ENCODE measurements at regions not wholly inside any gene's neighbourhood (a gene's known extent, or its start where the extent isn't known, plus 50 kb on each side); places are given as distances from the start of the nearest gene placed in this dataset.
A peak's percentile ranks its signal among the peaks of the same experiment; 100 is the strongest.

- no peak for DNase-seq
These were observed 133.0 kb upstream of the ASTN2 start for GRCh38 chr9:117547904-117548303.

GRCh38 chr9:117546894-117547678 lies 132.2 kb upstream of the ASTN2 start:
- no peak for DNase-seq

- no peak for DNase-seq
These were observed 131.0 kb upstream of the ASTN2 start for GRCh38 chr9:117545846-117546245.

- no peak for DNase-seq
These were observed 128.2 kb upstream of the ASTN2 start for GRCh38 chr9:117543089-117543488.

GRCh38 chr9:117542021-117542420 lies 127.2 kb upstream of the ASTN2 start:
- no peak for DNase-seq

- no peak for DNase-seq
These were observed 126.3 kb upstream of the ASTN2 start for GRCh38 chr9:117541181-117541580.

GRCh38 chr9:117535973-117536372 lies 121.1 kb upstream of the ASTN2 start:
- DNase-seq: no peak

- peak in 1 of 2 experiments; percentile 15 for DNase-seq
These were observed 120.6 kb upstream of the ASTN2 start for GRCh38 chr9:117535434-117535833.

GRCh38 chr9:117528225-117528624 lies 113.4 kb upstream of the ASTN2 start:
- no peak for DNase-seq

- DNase-seq: no peak
These were observed 111.8 kb upstream of the ASTN2 start for GRCh38 chr9:117526674-117527073.

GRCh38 chr9:117523531-117524153 lies 108.8 kb upstream of the ASTN2 start:
- DNase-seq: no peak

GRCh38 chr9:117521293-117521692 lies 106.4 kb upstream of the ASTN2 start:
- no peak for DNase-seq

- no peak for DNase-seq
These were observed 102.1 kb upstream of the ASTN2 start for GRCh38 chr9:117516676-117517632.

GRCh38 chr9:117511852-117512481 lies 97.1 kb upstream of the ASTN2 start:
- no peak for DNase-seq

GRCh38 chr9:117496307-117496706 lies 81.5 kb upstream of the ASTN2 start:
- DNase-seq: no peak

- no peak for DNase-seq
These were observed 79.7 kb upstream of the ASTN2 start for GRCh38 chr9:117494401-117495090.

GRCh38 chr9:117492476-117492875 lies 77.6 kb upstream of the ASTN2 start:
- DNase-seq: no peak

- no peak for DNase-seq
These were observed 76.6 kb upstream of the ASTN2 start for GRCh38 chr9:117491491-117491890.

- no peak for DNase-seq
These were observed 75.3 kb upstream of the ASTN2 start for GRCh38 chr9:117490199-117490598.

GRCh38 chr9:117488659-117489058 lies 73.8 kb upstream of the ASTN2 start:
- no peak for DNase-seq

- DNase-seq: peak in 1 of 2 experiments; percentile 23
These were observed 72.8 kb upstream of the ASTN2 start for GRCh38 chr9:117487555-117488175.

GRCh38 chr9:117486426-117486825 lies 71.6 kb upstream of the ASTN2 start:
- DNase-seq: no peak
